Esophagus muscularis mucosa (tissue), 4 donors: ENCODE measurements at regions not wholly inside any gene's neighbourhood (a gene's known extent, or its start where the extent isn't known, plus 50 kb on each side); places are given as distances from the start of the nearest gene placed in this dataset.

Source experiments
- DNase-seq: peaks from one replicate; pipeline ENCODE4 v3.0.0-alpha.2; 2017; ENCODE audit errors: extremely low spot score
- H3K27ac ChIP-seq, 4 donors: fragments of 200-600 bp; sonication (generic); replicated peaks in 1 of 4; 1 replicate in 3 of 4; 2 replicates in 1 of 4; pipeline ENCODE4 v1.5.1; 2016 to 2019; ENCODE audit warnings: mild to moderate bottlenecking in 1 of 4
- H3K27me3 ChIP-seq, 4 donors: fragments of 200-600 bp; sonication (generic); one replicate each; pipeline versions ENCODE4 v1.5.1 to v1.6.0; 2016 to 2019
- H3K36me3 ChIP-seq, 4 donors: fragments of 200-600 bp; sonication (generic); one replicate each; pipeline ENCODE4 v1.5.1; 2016 to 2019
- H3K4me1 ChIP-seq, 4 donors: fragments of 200-600 bp; sonication (generic); one replicate each; pipeline ENCODE4 v1.5.1; 2016 to 2019
- H3K4me3 ChIP-seq, 4 donors: fragments of 200-600 bp; sonication (generic); 1 replicate in 2 of 4; 2 replicates in 2 of 4; pipeline ENCODE4 v1.5.1; 2016 to 2019; ENCODE audit warnings: mild to moderate bottlenecking in 4 of 4, moderate library complexity in 1 of 4
- H3K9me3 ChIP-seq, 4 donors: fragments of 200-600 bp; sonication (generic); 1 replicate in 3 of 4; 2 replicates in 1 of 4; pipeline ENCODE4 v1.5.1; 2016 to 2019
- CTCF ChIP-seq, 3 experiments: fragments of 200-600 bp in 2 of 3; fragments of 450-650 bp in 1 of 3; sonication (generic) in 2 of 3; IDR thresholded peaks; one replicate each; pipeline ENCODE4 v1.5.1; 2017 to 2019; ENCODE audit warnings: antibody characterized with exemption in 3 of 3, mild to moderate bottlenecking in 2 of 3, moderate library complexity in 1 of 3
- EP300 ChIP-seq: sonication (generic); formaldehyde crosslinking; IDR thresholded peaks from one replicate; pipeline ENCODE4 v1.6.1; 2017; ENCODE audit warnings: antibody characterized with exemption
- POLR2A ChIP-seq: fragments of 450-650 bp; IDR thresholded peaks from one replicate; pipeline ENCODE4 v1.6.1; 2017; ENCODE audit warnings: antibody characterized with exemption, moderate library complexity, mild to moderate bottlenecking, low read depth
- POLR2AphosphoS5 ChIP-seq, 2 donors: sonication (generic); formaldehyde crosslinking; IDR thresholded peaks; one replicate each; pipeline ENCODE4 v1.6.1; 2017; ENCODE audit warnings: antibody characterized with exemption in 2 of 2
- WGBS: methylation state at CpG from one replicate; pipeline ENCODE4 v1.1.5; 2018; 5-methylcytosine and 5-hydroxymethylcytosine counted together
- intact Hi-C: fragments of 100-400 bp; cut with DNase I; formaldehyde crosslinking; loops from one replicate; pipeline ENCODE4 v1.15.1; 2023

- H3K4me1 ChIP-seq = no peaks in the 10 kb centered on the region
- H3K27me3 ChIP-seq = no peaks in the 10 kb centered on the region
- no peak overlapping the region for H3K4me3 ChIP-seq
- DNase-seq = no peak
- no peaks in the 10 kb centered on the region for H3K9me3 ChIP-seq
- intact Hi-C loops = no loop called here
- no peak for TF ChIP-seq EP300
- no peak for TF ChIP-seq POLR2A
- no peak for TF ChIP-seq POLR2AphosphoS5 (IDR thresholded peaks at IDR 0.05)
- TF ChIP-seq CTCF (IDR thresholded peaks at IDR 0.05) = no peak
- H3K36me3 ChIP-seq = no peaks in the 10 kb centered on the region
- H3K27ac ChIP-seq = no peak overlapping the region
- whole genome bisulfite sequencing = 51% methylated on average over 2 of the region's 2 CpGs
Observed at GRCh38 chrX:87397103-87397886, 120.3 kb upstream of the KLHL4 start.

- DNase-seq = no peak
- 75% methylated on average over 1 of the region's 1 CpG for WGBS
- Histone ChIP-seq H3K9me3 (no peaks in the 10 kb centered on the region), H3K36me3 (no peaks in the 10 kb centered on the region), H3K27me3 (no peaks in the 10 kb centered on the region), H3K4me1 (no peaks in the 10 kb centered on the region), H3K4me3 (no peak overlapping the region), H3K27ac (no peak overlapping the region)
- TF ChIP-seq POLR2A (no peak), CTCF (IDR thresholded peaks at IDR 0.05) (no peak), EP300 (no peak), POLR2AphosphoS5 (IDR thresholded peaks at IDR 0.05) (no peak)
- intact Hi-C loops = no loop called here
Observed at GRCh38 chrX:87402256-87402655, 115.3 kb upstream of the KLHL4 start.

GRCh38 chrX:87403551-87403950, 114.1 kb upstream of the KLHL4 start:
- WGBS = 72% methylated on average over 4 of the region's 4 CpGs

GRCh38 chrX:87409113-87409841, 108.3 kb upstream of the KLHL4 start:
- Histone ChIP-seq H3K27me3 (no peaks in the 10 kb centered on the region), H3K4me1 (peaks cover 0 to 23% (median 9%) of the 10 kb centered on the region in 4 donors), H3K9me3 (no peaks in the 10 kb centered on the region), H3K4me3 (no peak overlapping the region), H3K27ac (peak overlapping the region; percentile 65 to 77 (median 70)), H3K36me3 (no peaks in the 10 kb centered on the region)
- intact Hi-C loops = no loop called here
- no peak for DNase-seq
- TF ChIP-seq POLR2AphosphoS5 (IDR thresholded peaks at IDR 0.05) = peak; percentile 59 to 68
- no peak for TF ChIP-seq POLR2A
- WGBS = 24% methylated on average over 7 of the region's 7 CpGs

More at GRCh38 chrX:87403551-87403950, 114.1 kb upstream of the KLHL4 start:
- H3K27ac ChIP-seq = no peak overlapping the region
- no peaks in the 10 kb centered on the region for H3K27me3 ChIP-seq
- no peaks in the 10 kb centered on the region for H3K9me3 ChIP-seq
- DNase-seq = no peak
- no peaks in the 10 kb centered on the region for H3K36me3 ChIP-seq
- peaks cover 0 to 4% (median 0%) of the 10 kb centered on the region in 4 donors for H3K4me1 ChIP-seq
- TF ChIP-seq POLR2AphosphoS5 (IDR thresholded peaks at IDR 0.05) (no peak), CTCF (IDR thresholded peaks at IDR 0.05) (no peak), POLR2A (no peak), EP300 (no peak)
- intact Hi-C loops = no loop called here
- no peak overlapping the region for H3K4me3 ChIP-seq

- H3K4me3 ChIP-seq = no peak overlapping the region
- H3K27ac ChIP-seq = no peak overlapping the region
- H3K27me3 ChIP-seq = no peaks in the 10 kb centered on the region
- 70% methylated on average over 3 of the region's 3 CpGs for WGBS
- DNase-seq = no peak
- no peak for TF ChIP-seq POLR2A
- TF ChIP-seq EP300 = no peak
- no peak for TF ChIP-seq CTCF (IDR thresholded peaks at IDR 0.05)
- TF ChIP-seq POLR2AphosphoS5 (IDR thresholded peaks at IDR 0.05) = no peak
- intact Hi-C loops = no loop called here
- H3K36me3 ChIP-seq = no peaks in the 10 kb centered on the region
- no peaks in the 10 kb centered on the region for H3K9me3 ChIP-seq
- no peaks in the 10 kb centered on the region for H3K4me1 ChIP-seq
Observed at GRCh38 chrX:87425618-87426017, 92.0 kb upstream of the KLHL4 start.
